ENCODE measurements at regions not wholly inside any gene's neighbourhood (a gene's known extent, or its start where the extent isn't known, plus 50 kb on each side); places are given as distances from the start of the nearest gene placed in this dataset.

DNA sequence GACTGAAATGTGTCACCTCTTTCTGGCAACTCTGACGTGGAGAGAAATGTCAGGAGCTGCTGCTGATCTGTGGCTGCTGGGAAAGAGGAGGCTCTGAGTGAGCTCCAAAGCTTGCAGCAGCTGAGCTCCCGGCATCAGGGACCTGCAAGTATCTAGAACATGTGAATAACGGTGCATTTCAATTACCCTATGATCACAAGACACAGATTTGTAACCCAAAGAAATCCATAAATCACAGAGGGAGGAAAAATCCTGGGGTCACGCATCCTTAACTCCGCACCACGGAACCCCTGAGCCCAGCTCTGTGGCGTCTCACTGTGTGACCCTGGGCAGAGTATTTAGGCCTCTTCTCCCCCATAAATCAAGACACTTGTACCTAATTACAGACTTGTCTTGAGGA, 139.8 kb downstream of the IRX2 start:
- TF ChIP-seq EZH2 (IDR thresholded peaks at IDR 0.05) = no peak
- TF ChIP-seq, protein P1, sequence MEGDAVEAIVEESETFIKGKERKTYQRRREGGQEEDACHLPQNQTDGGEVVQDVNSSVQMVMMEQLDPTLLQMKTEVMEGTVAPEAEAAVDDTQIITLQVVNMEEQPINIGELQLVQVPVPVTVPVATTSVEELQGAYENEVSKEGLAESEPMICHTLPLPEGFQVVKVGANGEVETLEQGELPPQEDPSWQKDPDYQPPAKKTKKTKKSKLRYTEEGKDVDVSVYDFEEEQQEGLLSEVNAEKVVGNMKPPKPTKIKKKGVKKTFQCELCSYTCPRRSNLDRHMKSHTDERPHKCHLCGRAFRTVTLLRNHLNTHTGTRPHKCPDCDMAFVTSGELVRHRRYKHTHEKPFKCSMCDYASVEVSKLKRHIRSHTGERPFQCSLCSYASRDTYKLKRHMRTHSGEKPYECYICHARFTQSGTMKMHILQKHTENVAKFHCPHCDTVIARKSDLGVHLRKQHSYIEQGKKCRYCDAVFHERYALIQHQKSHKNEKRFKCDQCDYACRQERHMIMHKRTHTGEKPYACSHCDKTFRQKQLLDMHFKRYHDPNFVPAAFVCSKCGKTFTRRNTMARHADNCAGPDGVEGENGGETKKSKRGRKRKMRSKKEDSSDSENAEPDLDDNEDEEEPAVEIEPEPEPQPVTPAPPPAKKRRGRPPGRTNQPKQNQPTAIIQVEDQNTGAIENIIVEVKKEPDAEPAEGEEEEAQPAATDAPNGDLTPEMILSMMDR (IDR thresholded peaks at IDR 0.05) = no peak

Data from neural progenitor cell (in vitro differentiated cells).